H9 (cell line): ENCODE measurements at regions not wholly inside any gene's neighbourhood (a gene's known extent, or its start where the extent isn't known, plus 50 kb on each side); places are given as distances from the start of the nearest gene placed in this dataset.

Experiments used
- DNase-seq: peaks from one replicate; pipeline ENCODE4 v3.0.0-alpha.2; 2017
- H2AFZ ChIP-seq: one replicate; pipeline ENCODE4 v1.6.1; 2013; ENCODE audit warnings: mild to moderate bottlenecking, low read length, control low read depth, moderate library complexity
- H2AK5ac ChIP-seq: 2 replicates; pipeline ENCODE4 v1.6.1; 2013; ENCODE audit warnings: low read length, control low read depth, mixed read lengths; ENCODE audit not compliant: insufficient read length
- H2BK120ac ChIP-seq: one replicate; pipeline ENCODE4 v1.6.1; 2013; ENCODE audit warnings: low read depth, mild to moderate bottlenecking, low read length, control low read depth, inconsistent platforms; ENCODE audit not compliant: poor library complexity, severe bottlenecking
- H2BK12ac ChIP-seq: 2 replicates; pipeline ENCODE4 v1.6.1; 2013; ENCODE audit warnings: low read length, control low read depth, mixed read lengths, low read depth; ENCODE audit not compliant: insufficient read length
- H2BK15ac ChIP-seq: 2 replicates; pipeline ENCODE4 v1.6.1; 2013; ENCODE audit warnings: low read depth, low read length, control low read depth
- H2BK20ac ChIP-seq: one replicate; pipeline ENCODE4 v1.6.1; 2013; ENCODE audit warnings: low read depth, mild to moderate bottlenecking, low read length, control low read depth, inconsistent platforms; ENCODE audit not compliant: poor library complexity, severe bottlenecking
- H2BK5ac ChIP-seq: 2 replicates; pipeline ENCODE4 v1.6.1; 2013; ENCODE audit warnings: low read length, control low read depth, mixed read lengths; ENCODE audit not compliant: insufficient read length
- H3K14ac ChIP-seq: 2 replicates; pipeline ENCODE4 v1.6.1; 2013; ENCODE audit warnings: low read length, control low read depth; ENCODE audit not compliant: insufficient read depth
- H3K18ac ChIP-seq: 2 replicates; pipeline ENCODE4 v1.6.1; 2013; ENCODE audit warnings: low read depth, mild to moderate bottlenecking, mixed read lengths, low read length, control low read depth; ENCODE audit not compliant: insufficient read length
- H3K23ac ChIP-seq: 2 replicates; pipeline ENCODE4 v1.6.1; 2013; ENCODE audit warnings: low read length, control low read depth, mixed read lengths, low read depth; ENCODE audit not compliant: insufficient read length
- H3K23me2 ChIP-seq: 2 replicates; pipeline ENCODE4 v1.6.1; 2013; ENCODE audit warnings: low read depth, mild to moderate bottlenecking, mixed read lengths, low read length, control low read depth; ENCODE audit not compliant: insufficient read length, poor library complexity, severe bottlenecking
- H3K27ac ChIP-seq: 2 replicates; pipeline ENCODE4 v1.5.1; 2013; ENCODE audit warnings: low read length, control low read depth, mixed read lengths, low read depth; ENCODE audit not compliant: insufficient read length
- H3K27me3 ChIP-seq: 2 replicates; pipeline ENCODE4 v1.6.1; 2013; ENCODE audit warnings: low read length, control low read depth, inconsistent platforms; ENCODE audit not compliant: insufficient read depth
- H3K4ac ChIP-seq: 2 replicates; pipeline ENCODE4 v1.6.1; 2013; ENCODE audit warnings: low read depth, mild to moderate bottlenecking, control low read depth, inconsistent platforms, low read length, moderate library complexity
- H3K4me1 ChIP-seq: 2 replicates; pipeline ENCODE4 v1.6.1; 2013; ENCODE audit warnings: low read length, control low read depth, inconsistent platforms; ENCODE audit not compliant: insufficient read depth
- H3K4me2 ChIP-seq: 2 replicates; pipeline ENCODE4 v1.6.1; 2013; ENCODE audit warnings: low read length, control low read depth, mixed read lengths; ENCODE audit not compliant: insufficient read length, insufficient read depth
- H3K56ac ChIP-seq: 2 replicates; pipeline ENCODE4 v1.6.1; 2013; ENCODE audit warnings: low read depth, mild to moderate bottlenecking, mixed read lengths, low read length, control low read depth; ENCODE audit not compliant: insufficient read length
- H3K79me1 ChIP-seq: 2 replicates; pipeline ENCODE4 v1.6.1; 2013; ENCODE audit warnings: low read depth, mild to moderate bottlenecking, moderate library complexity, low read length, control low read depth, inconsistent platforms; ENCODE audit not compliant: insufficient read depth, poor library complexity, severe bottlenecking
- H3K79me2 ChIP-seq: 2 replicates; pipeline ENCODE4 v1.6.1; 2013; ENCODE audit warnings: low read length, control low read depth, inconsistent platforms; ENCODE audit not compliant: insufficient read depth
- H3K9ac ChIP-seq: 2 replicates; pipeline ENCODE4 v1.6.1; 2013; ENCODE audit warnings: low read length, control low read depth, mixed read lengths; ENCODE audit not compliant: insufficient read length; ENCODE audit errors: extremely low read depth
- H3K9me3 ChIP-seq: one replicate; pipeline ENCODE4 v1.6.1; 2013; ENCODE audit warnings: low read depth, low read length, inconsistent platforms; ENCODE audit not compliant: control insufficient read depth
- H3T11ph ChIP-seq: one replicate; pipeline ENCODE4 v1.6.1; 2013; ENCODE audit warnings: mild to moderate bottlenecking, low read length, control low read depth, inconsistent platforms
- H4K20me1 ChIP-seq: one replicate; pipeline ENCODE4 v1.6.1; 2013; ENCODE audit not compliant: control insufficient read depth, insufficient read length, insufficient read depth
- H4K5ac ChIP-seq: 2 replicates; pipeline ENCODE4 v1.6.1; 2013; ENCODE audit warnings: low read depth, mild to moderate bottlenecking, mixed read lengths, low read length, control low read depth; ENCODE audit not compliant: insufficient read length
- H4K8ac ChIP-seq: replicated peaks from 2 replicates; pipeline ENCODE4 v1.6.1; 2013; ENCODE audit warnings: low read length, control low read depth, mixed read lengths, low read depth; ENCODE audit not compliant: insufficient read length
- H4K91ac ChIP-seq: 2 replicates; pipeline ENCODE4 v1.6.1; 2013; ENCODE audit warnings: low read depth, mild to moderate bottlenecking, moderate library complexity, mixed read lengths, low read length, control low read depth; ENCODE audit not compliant: insufficient read length
- H3K27ac Mint-ChIP-seq, 3 experiments: 2 replicates in 2 of 3; 3 replicates in 1 of 3; pipeline ENCODE4 v1.8.0; 2020 to 2021; ENCODE audit warnings: mixed read lengths in 3 of 3, mild to moderate bottlenecking in 1 of 3, moderate library complexity in 1 of 3
- H3K27me3 Mint-ChIP-seq: 2 replicates; pipeline ENCODE4 v1.8.0; 2021; ENCODE audit warnings: low read depth, mild to moderate bottlenecking, moderate library complexity, mixed read lengths
- H3K36me3 Mint-ChIP-seq, 3 experiments: 2 replicates in 2 of 3; 3 replicates in 1 of 3; pipeline ENCODE4 v1.8.0; 2020 to 2021; ENCODE audit warnings: low read depth in 3 of 3, mixed read lengths in 3 of 3; ENCODE audit not compliant: insufficient read depth in 1 of 3
- H3K4me1 Mint-ChIP-seq, 2 experiments: 2 replicates each; pipeline ENCODE4 v1.8.0; 2020; ENCODE audit warnings: mixed read lengths in 2 of 2
- H3K4me3 Mint-ChIP-seq, 2 experiments: 2 replicates in 1 of 2; 3 replicates in 1 of 2; pipeline ENCODE4 v1.8.0; 2020 to 2021; ENCODE audit warnings: mild to moderate bottlenecking in 2 of 2, mixed read lengths in 2 of 2, moderate library complexity in 1 of 2
- H3K9me3 Mint-ChIP-seq, 2 experiments: 2 replicates in 1 of 2; 3 replicates in 1 of 2; pipeline ENCODE4 v1.8.0; 2020; ENCODE audit warnings: mild to moderate bottlenecking in 2 of 2, mixed read lengths in 2 of 2, moderate library complexity in 1 of 2
- CTCF ChIP-seq: fragments of 200-600 bp; sonication (generic); conservative IDR thresholded peaks from 3 replicates; pipeline ENCODE4 v1.8.0; 2021; ENCODE audit warnings: antibody characterized with exemption, mild to moderate bottlenecking
- WGBS: extraction: QIAGEN DNeasy Blood & Tissue Kit; methylation state at CpG from one replicate; pipeline ENCODE4 v1.1.7; 2013; ENCODE audit warnings: missing lambda C conversion rate, low lambda C conversion rate, mixed read lengths; ENCODE audit not compliant: insufficient read length; ENCODE audit errors: extremely low coverage; 5-methylcytosine and 5-hydroxymethylcytosine counted together

GRCh38 chr15:62934236-62934971 lies 108.1 kb upstream of the TPM1 start:
- Histone ChIP-seq H3K18ac (no peak overlapping the region), H2BK15ac (no peak overlapping the region), H2BK12ac (no peak overlapping the region), H4K91ac (no peak overlapping the region), H3T11ph (no peak overlapping the region), H3K27me3 (no peaks in the 10 kb centered on the region), H2AFZ (no peak overlapping the region), H3K79me2 (0 out of 2 replicates have a peak, but pooled peaks cover 2% of the 10 kb centered on the region), H4K8ac (no peak overlapping the region), H2BK120ac (no peak overlapping the region), H2AK5ac (no peak overlapping the region), H3K27ac (no peak overlapping the region), H3K9me3 (no peaks in the 10 kb centered on the region), H4K5ac (no peak overlapping the region), H3K79me1 (no peaks in the 10 kb centered on the region), H3K4me1 (no peaks in the 10 kb centered on the region), H4K20me1 (no peaks in the 10 kb centered on the region), H3K23me2 (no peaks in the 10 kb centered on the region), H3K56ac (no peak overlapping the region), H3K9ac (no peak overlapping the region), H2BK20ac (no peak overlapping the region), H3K4ac (no peak overlapping the region), H3K4me2 (no peak overlapping the region), H3K23ac (no peak overlapping the region), H3K14ac (no peak overlapping the region), H2BK5ac (no peak overlapping the region)
- Mint-ChIP-seq H3K4me3 (no peak overlapping the region), H3K27ac (peak overlapping the region in 1 of 3 experiments; percentile 63; a peak in 1 of 7 replicates), H3K9me3 (no peaks in the 10 kb centered on the region), H3K4me1 (peaks cover 5 to 6% of the 10 kb centered on the region in 2 experiments), H3K27me3 (no peaks in the 10 kb centered on the region), H3K36me3 (no peaks in the 10 kb centered on the region)
- no CpG with 5 or more reads among the region's 14 CpGs for WGBS
- TF ChIP-seq CTCF, result no peak
- no peak for DNase-seq
